ENCODE measurements at regions not wholly inside any gene's neighbourhood (a gene's known extent, or its start where the extent isn't known, plus 50 kb on each side); places are given as distances from the start of the nearest gene placed in this dataset.
"Not testable (repeated sequence)": the region's sequence is repeated elsewhere in the genome, so short reads cannot be mapped to it uniquely, and the experiment has no call there.

DNA sequence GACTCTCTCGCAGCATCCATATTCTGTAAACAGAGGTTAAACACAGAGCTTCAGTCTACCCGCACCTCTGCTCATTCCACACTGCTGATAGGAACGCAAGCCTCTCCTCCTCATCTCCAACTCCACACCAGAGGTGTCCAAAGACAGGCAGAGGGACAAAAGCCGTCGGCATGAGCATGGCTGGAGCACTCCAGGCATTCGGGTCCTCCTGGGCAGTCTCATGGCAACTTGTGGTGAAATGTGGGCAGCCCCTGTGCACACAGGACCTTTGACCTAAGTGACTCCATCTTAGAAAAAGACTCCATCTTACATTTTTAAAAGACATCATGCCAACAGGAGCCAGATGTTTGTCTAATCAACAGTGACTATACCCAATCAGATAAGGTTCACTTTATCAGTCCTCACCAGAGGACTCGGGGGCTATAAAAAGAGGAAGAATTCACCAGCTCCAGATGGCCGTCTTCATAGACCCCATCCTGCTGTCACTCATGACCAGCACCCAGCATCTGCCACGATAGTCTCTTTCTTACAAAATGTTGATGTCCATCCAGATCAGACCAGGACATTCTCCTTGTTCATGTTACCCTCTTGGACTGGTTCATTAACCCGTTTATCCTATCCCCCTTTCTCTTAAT lies 304.4 kb downstream of the ANAPC1 start:
- not testable (repeated sequence) for DNase-seq (ENCODE audit: low read depth)

DNA sequence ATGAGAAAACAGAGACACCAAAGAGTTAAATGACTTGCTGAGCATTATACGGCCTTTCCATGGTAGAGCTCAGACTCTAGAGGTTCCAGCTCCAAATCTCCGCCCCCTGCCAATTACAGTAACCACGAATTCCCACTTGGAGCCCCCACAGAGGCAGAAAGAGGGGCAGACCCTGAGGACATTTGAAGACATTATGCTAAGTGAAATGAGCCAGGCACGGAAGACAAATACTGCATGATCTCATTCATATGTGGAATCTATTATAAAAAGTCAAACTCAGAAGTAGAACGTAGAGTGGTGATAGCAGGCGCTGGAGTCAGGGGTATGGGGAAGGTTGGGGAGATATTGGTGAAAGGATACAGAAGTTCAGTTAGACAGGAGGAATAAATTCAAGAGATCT lies 303.4 kb downstream of the ANAPC1 start:
- DNase-seq (ENCODE audit: low read depth) = not testable (repeated sequence)

DNA sequence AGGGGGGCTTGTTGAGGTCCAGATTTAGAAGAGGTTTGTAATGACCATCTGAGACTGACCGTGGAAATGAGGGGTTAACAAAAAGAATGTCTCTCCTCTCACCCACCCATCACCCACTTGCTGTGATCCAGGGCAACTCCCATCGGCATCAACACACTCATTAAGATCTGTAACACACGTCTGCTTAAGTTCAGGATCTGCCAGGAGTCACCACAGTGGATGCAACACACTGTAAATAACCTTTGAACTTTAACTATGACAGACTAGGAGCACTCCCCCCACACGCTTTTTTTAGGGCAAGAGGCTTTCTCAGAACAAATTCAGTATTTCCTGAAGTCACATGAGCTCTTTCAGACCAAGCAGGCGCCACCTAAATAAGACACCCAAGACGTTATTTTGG lies 301.9 kb downstream of the ANAPC1 start:
- not testable (repeated sequence) for DNase-seq (ENCODE audit: low read depth)

DNA sequence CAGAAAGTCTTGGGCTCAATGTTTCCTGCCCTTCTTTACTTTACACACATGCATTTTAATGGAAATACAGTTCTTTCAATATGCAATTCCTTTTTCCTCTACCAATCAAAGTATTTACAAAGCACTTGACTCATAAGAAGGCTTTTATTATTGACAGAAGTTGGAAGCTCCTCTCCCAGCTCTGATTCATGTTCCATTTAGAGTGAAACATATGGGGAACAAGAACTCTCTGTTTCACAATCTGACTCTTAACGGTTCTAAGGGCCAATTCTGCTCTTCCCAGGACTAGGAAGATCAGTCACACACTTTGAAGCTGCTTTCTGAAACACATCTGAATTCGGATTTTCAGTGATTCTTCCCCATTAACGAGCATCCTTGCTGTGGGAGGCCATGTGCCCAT lies 300.5 kb downstream of the ANAPC1 start:
- DNase-seq (ENCODE audit: low read depth) = not testable (repeated sequence)

DNA sequence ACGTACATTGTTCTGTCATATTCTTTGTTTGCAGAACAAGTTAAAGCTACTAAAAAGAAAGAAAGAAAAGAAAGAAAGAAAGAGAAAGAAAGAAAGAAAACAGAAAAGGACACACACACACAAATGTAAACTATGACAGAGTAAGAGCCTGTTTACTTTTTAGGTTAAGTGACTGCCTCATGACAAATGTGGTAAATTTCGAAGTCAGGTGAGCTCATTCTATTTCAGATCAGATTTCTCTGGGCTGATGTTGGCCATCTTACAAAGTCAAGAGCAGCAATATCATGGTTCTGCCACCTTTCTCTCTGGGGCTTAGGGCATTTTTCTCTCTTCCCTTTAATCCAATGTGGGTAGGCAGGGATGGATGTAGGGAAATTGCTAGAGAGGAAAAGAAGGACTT lies 299.5 kb downstream of the ANAPC1 start:
- DNase-seq (ENCODE audit: low read depth) = not testable (repeated sequence)

DNA sequence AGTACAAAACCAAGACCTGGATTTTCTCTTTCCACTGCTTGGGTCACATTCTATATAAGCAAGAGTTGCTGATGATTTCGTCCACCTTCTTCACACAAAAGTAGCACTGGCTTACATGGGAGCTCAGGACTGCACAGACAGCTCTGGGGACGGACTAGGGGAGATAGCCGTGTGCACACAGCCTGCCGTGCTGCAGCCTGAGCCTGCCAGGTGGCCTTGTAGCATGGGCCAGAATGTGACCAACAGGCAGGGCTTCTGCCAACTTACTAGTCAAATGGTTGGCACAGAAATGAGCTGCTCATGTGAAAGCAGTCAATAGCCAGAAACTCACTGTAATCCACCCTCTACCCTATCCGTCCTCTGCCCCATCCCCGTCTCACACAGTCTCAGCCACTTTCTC lies 299.0 kb downstream of the ANAPC1 start:
- not testable (repeated sequence) for DNase-seq (ENCODE audit: low read depth)

DNA sequence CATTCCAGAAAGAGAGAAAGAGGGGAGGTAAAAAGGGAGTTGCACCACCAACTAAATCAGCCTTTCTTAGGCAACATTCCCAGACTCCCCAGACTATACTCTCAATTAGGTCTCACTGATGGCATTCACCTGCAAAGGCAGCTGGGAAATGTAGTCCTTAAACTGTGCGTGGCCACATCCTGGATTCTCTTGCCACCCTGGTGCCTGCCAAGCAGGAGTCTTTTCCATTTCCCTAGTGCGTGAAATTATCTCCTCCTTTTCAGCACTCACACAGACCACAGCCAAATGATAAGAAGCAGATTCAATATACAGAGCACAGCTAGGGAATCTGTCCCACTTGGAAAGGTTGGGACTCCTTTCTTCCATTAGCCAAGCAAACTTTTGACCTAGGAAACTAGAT lies 298.0 kb downstream of the ANAPC1 start:
- not testable (repeated sequence) for DNase-seq (ENCODE audit: low read depth)

DNA sequence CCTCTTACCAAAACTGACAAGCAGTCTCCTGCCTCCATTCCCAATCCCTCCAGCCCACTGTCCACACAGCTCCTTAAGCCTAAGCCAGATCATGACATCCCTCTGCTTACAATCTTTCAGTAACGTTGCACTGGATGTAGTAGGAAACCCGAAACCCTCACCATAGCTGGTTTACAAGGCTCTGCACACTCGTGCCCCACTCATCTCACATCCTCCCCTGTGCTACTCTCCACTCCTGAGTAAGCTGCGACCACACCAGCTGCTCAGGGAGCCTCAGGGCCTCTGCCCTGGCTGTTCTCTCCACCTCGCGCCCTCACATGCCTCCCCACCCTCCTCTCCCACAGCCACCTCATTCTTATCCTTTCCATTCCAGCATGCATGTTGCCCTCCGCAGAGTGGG lies 288.9 kb downstream of the ANAPC1 start:
- not testable (repeated sequence) for DNase-seq (ENCODE audit: low read depth)

DNA sequence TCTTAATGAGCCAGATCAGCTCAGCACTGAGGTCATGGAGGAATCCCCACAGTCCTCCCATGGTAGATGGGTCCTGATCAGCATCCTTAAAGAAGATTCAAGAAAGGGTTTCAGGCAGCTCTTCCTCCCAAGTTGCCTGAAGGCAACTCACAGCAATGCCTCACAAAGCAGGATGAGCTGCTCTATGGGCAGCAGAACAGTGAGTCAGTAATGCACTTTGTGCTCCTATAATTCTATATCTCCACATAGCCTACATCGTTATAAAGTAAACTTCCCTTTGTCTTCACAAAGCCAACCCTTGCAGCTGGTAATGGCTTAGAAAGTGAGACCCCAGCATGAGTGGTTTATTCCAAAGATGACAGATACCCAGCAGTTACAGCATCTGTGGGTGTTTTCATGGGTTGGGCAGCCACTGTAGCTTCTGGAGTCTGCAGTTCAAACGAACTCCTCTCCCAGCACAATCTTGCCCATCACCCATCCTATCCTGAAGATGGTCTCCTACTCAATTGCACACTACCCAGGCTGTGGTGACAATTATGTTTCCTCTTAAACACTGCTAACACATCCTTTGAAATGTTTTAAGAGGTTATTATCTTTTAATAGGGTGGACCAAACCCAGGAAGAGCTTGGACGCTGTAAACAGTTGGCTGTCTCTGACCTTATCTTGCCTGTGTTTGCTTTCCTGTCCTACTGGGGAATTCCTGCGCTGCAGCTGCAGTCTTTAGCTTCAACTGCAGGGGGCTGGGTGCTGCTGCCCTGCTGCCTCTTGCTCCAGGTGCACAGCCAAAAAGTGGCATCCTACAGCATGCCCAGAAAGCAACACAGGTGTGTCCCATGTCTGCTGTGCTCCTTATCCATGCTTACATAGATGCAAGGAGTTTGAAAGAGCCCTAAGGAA lies 286.9 kb downstream of the ANAPC1 start:
- DNase-seq (ENCODE audit: low read depth) = not testable (repeated sequence)

DNA sequence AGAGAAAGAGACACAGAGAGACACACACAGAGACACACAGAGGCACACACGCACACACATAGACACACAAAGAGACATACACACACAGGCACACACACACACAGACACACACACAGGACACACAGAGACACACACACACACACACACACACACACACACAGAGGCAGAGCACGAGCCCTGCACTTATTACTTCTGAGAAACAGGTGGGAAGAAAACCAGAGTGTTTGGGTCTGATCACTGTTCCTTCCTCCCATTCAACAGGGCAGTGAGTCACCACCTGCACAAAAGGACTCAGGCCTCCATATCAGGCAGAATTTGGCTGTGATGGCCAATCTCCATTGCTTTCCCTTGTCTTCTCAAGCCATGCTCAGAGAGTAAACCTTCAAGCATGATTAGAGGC lies 285.0 kb downstream of the ANAPC1 start:
- not testable (repeated sequence) for DNase-seq (ENCODE audit: low read depth)

DNA sequence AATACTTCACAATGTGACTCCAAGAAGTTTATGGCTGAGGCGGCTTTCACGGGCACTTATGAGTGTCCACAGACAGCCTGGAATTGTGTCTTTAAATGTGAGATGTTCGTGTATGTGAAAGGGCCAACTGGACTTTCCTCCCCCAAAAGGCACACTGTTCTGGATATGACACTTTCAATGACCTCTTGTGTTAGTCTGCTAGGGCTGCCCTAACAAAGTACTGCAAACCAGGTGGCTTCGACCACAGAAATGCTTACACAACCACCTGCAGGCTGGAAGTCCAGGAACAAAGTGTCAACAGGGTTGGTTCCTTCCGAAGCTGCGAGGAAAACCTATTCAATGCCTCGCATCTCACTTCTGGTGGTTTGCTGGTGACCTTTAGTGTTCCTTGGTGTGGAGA lies 281.7 kb downstream of the ANAPC1 start:
- not testable (repeated sequence) for DNase-seq (ENCODE audit: low read depth)

DNA sequence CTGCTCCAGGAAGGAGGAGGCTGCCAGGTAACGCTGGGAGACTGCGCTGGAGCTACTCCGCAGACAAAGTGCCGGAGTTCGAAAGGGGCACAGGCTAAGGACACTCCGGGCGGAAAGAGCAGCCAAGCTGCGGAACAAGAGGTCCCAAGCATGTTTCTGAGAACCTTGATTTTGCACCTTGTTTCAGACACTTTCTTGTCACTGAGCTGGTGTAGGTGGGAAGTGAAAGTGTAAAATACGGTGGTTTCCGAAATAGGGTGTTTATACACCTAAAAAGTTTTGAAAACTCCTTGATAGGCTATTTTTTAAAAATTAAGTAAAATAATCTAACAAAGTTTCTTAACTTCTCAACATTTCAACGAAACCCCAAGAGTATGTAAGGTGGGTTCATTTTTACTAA lies 278.2 kb downstream of the ANAPC1 start:
- not testable (repeated sequence) for DNase-seq (ENCODE audit: low read depth)

DNA sequence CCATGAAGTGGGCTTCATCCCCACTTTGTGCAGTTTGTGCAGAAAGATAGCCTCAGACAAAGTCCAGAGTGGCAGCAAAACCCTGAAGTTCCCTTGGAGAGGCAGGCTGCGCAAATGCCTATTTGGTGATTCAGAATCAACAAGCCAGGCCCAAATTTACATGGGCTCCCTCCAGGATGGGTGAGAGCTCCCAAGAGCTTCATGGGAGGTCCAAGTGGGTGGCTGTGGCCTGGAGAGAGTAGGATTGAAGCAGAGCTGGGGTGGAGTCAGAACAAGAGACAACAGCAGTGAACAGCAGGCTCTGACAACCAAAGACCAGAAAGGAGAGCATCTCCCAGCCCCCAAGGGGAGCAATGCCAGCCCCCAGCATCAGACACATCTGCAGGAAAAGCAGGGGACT lies 277.4 kb downstream of the ANAPC1 start:
- DNase-seq (ENCODE audit: low read depth) = not testable (repeated sequence)

DNA sequence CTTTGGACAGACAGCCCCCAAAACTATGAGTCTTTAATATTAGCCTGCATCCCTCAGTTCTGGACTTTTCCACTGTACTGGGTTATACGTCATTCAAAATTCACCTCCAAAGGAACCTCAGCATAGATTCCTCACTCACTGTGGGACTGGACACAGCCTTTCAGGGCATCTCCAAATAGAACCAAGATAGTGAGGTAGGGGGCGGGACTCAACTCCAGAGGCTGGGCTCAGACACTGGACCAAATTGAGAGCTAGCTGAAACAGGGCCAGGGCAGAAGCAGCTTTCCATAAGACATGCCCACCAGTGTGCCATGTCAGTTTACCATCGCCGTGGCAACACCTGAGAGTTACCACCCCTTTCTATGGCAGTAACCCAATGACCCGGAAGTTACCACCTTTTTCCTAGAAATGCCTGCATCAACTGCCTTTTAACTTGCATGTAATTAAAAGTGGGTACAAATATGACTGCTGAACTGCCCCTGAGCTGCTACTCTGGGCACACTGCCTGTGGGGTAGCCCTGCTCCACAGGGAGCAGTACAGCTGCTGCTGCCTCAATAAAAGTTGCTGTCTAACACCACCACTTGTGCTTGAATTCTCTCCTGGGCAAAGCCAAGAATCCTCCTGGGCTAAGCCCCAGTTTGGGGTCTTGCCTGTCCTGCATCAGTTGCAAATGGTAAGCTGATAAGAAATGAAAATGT lies 274.7 kb downstream of the ANAPC1 start:
- DNase-seq (ENCODE audit: low read depth) = not testable (repeated sequence)

DNA sequence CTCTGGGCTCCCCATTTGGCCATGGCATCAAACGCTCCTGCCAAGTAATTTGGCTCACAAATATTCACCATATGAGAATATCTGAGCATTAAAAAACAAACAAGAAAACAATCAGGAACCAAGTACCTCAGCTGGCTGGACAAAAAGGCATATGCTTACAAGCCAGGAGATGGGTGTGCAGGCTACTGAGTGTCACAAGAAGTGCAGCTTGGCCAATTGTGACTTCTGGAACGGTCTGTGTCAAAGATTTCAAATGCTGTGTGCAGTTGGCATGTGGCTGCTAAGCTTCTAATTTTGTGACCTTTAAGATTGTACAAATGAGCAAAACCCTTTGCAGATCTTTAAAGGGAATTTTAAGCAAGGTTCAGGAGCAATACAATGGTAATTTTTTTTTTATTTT lies 274.0 kb downstream of the ANAPC1 start:
- DNase-seq (ENCODE audit: low read depth) = not testable (repeated sequence)

DNA sequence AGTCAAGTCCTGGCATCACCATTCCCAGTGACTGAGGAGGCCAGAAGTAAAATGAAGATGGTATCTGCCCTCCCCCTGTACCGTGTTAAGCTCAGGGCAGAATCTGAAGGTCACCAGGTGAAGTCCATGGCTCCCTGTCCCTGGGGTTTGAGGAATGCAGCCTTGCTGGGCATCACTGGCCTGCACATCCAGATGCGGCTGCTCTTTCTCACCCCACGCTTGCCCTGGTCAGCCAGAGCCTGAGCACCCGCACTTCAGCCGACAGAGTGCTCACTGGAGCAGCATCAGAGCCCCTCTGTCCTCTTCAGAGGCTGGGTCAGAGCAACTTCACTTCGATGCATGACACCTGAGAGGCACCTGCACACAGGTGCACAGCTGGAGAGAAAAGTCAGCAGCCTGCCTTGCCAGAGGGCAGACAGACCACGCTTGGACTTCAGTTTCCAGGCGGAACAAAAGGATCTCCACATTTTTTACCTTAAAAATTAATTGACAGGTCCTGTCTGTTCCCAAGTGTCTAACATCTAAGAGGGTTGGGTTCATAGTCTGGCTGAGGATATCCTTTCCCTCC lies 267.3 kb downstream of the ANAPC1 start:
- no peak for DNase-seq (ENCODE audit: low read depth)

DNA sequence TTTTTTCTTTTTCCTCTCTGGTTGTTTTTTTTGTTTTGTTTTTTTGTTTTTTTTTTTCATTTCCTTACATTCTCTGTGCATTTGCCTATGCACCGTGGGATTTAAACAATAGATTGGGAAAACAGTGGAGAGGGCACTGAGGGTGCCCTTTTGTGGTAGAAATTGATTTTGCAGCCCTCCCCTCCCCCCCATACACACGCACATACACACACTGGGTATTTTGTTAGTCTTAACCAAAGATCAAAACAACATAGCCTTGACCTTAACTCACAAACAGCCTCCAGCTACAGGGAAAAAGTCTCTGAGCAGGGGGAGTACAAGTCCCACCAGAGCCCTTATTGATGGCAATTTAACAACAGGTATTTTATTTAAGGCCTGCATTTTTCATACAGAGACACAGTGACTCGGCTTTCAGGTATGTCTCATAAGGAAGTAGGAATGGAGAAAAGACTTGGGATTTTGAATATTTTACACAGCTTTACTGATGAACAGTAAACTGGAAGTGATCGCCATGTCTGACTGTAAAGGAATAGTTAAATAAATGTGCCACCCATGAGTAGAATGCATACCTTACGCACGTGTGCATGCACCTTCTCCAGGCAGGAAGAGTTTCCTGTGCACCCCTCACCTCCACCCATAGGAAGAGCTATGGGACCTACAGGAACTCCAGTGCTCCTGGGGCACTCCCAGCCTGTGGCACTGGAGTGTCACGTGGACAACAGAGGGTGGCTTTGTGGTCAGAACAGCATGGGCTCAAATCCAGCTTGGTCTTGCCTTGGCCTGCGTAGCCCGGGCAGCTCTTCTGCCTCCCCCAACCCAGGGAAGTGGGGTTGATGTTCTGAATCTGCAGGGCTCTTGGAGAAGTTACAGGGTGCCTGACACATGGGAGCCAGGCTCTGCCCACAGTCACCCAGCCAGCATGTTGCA lies 266.4 kb downstream of the ANAPC1 start:
- no peak for DNase-seq (ENCODE audit: low read depth)

DNA sequence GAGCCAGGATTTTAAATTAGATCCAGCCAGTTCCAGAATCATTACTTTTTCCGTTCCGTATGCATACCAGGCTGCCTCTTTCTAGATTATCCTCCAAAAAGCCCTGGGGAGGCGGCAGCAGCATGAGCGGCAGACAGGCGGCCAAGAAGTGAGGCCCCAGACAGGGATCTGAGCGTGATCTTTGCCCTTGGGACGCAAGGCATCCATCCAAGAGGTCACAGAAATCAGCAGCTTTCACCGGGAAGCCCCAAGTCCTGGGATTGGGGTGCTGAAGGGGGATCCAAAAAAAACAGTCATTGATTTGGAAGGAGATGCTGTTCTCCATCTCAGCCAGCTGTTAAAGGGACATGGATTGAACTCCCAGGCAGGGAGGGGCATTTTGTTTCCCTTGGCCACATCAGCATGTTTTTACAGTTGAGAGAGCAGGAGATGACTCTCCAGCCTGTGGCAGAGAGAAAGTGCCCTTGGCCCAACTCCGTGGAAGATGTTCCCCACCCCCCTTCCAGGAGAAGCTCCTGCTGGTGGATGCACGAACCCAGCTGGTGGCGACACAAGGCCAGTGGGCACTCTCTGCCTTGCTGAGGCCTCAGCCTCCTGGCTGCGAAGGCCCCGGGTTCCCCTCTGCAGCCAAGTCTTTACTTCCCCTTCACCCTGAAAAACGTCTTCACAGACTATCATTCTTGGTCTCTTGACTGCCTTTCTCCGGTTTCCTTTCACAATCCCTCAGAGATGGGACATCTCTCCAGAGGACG lies 265.6 kb downstream of the ANAPC1 start:
- DNase-seq (ENCODE audit: low read depth) = no peak

DNA sequence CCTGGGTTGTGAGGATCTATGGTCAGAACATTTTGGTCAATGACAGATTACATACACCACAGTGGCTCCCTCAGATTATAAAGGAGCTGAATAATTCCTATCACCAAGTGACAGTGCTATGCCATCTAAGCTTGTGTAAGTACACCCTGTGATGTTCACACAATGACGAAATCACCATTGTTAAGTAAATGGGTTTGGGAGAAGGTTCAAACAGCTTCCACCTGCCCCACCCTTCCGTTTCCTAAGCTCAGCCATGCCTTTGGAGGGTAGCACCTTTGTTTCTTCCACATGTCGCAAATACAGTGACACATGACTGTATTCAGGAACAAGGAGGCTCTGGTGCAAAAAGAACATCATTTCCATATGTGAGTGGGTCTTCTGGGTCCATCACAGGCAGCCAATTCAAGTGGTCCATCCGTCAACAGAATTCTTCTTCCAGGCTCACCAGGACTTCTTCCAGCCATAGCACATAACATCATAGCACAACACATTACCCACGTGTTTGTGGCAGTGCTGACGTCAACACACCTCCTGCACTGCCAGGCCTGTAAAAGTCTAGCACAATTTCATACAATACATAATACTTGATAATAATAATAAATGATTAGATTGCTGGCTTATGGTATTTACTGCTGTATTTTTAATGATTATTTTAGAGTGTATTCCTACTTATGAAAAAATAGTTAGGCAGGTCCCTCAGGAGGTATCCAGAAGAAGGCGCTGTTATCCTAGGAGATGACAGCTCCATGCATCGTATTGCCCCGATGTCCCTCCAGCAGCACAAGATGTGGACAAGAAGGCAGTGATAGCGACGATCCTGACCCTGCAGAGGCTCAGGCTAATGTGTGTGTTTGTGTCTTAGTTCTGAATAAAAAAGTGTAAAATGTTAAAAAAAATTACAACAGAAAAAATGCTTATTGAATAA lies 264.8 kb downstream of the ANAPC1 start:
- no peak for DNase-seq (ENCODE audit: low read depth)
